ENCODE measurements at regions not wholly inside any gene's neighbourhood (a gene's known extent, or its start where the extent isn't known, plus 50 kb on each side); places are given as distances from the start of the nearest gene placed in this dataset.

DNA sequence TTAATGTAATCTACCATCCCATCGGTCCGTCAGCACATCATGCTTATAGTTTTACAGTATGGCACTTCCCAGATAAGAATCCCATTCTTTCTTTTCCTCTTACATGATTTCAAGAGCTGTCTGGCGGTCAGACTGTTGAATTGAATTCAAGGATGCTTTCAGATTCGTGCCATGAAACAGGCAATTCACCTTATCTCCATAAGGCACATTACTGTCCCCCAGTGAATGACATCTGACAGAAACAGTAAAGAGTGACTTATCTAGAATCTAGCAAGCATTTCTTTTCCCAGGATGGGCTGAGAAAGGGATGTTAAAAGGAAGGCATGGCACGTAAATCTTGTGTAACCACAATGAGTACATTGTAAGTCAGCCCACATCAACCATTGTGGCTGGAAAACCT is 61.1 kb upstream of the SEM1 start:
- H3K4me3 ChIP-seq = no peak overlapping the region
- H3K27me3 ChIP-seq = peaks cover 0 to 8% (median 0%) of the 10 kb centered on the region in 9 donors
- 43 to 68% (median 51%) methylated on average over 5 of the region's 5 CpGs for WGBS, 4 donors
- TF ChIP-seq POLR2A (IDR thresholded peaks at IDR 0.05) = no peak
- TF ChIP-seq, protein P1, sequence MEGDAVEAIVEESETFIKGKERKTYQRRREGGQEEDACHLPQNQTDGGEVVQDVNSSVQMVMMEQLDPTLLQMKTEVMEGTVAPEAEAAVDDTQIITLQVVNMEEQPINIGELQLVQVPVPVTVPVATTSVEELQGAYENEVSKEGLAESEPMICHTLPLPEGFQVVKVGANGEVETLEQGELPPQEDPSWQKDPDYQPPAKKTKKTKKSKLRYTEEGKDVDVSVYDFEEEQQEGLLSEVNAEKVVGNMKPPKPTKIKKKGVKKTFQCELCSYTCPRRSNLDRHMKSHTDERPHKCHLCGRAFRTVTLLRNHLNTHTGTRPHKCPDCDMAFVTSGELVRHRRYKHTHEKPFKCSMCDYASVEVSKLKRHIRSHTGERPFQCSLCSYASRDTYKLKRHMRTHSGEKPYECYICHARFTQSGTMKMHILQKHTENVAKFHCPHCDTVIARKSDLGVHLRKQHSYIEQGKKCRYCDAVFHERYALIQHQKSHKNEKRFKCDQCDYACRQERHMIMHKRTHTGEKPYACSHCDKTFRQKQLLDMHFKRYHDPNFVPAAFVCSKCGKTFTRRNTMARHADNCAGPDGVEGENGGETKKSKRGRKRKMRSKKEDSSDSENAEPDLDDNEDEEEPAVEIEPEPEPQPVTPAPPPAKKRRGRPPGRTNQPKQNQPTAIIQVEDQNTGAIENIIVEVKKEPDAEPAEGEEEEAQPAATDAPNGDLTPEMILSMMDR (IDR thresholded peaks at IDR 0.05) = no peak
- intact Hi-C loops (cut with DNase I) = no loop called here
- peaks cover 0 to 4% (median 0%) of the 10 kb centered on the region in 12 donors for H3K4me1 ChIP-seq
- no peak for ATAC-seq
- no peak overlapping the region for H3K27ac ChIP-seq
- H3K36me3 ChIP-seq = no peaks in the 10 kb centered on the region
- H3K9me3 ChIP-seq = no peaks in the 10 kb centered on the region
- no peak for DNase-seq

DNA sequence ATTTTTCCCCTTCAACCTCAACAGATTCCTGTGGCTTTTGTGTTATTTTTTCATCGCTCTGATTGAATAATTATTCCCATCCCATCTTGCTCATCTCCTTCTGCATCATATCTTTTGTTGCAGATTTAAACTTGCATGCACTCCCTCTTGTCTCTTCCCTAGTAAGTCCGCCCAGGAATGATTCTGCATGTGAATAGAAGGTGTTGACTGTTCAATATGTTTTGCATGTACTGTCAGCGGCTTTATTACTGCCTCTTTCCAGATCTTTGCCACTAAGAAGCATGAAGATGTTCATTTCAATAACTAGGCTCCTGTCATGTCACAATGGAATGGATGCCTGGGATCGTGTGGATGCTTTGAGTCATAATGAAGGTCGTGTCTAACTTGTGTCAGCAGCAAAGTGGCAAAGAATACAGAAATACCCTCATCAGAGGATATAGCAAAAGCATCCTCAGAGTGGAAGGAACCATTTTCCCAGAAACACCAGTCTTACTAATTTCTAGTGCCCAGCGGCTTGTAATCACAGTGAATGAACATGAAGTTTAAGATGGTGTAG is 62.6 kb upstream of the SEM1 start:
- H3K27ac ChIP-seq = no peak overlapping the region
- DNase-seq (no peak), ATAC-seq (no peak)
- TF ChIP-seq POLR2A (IDR thresholded peaks at IDR 0.05) = no peak
- TF ChIP-seq, protein P1 (IDR thresholded peaks at IDR 0.05) = no peak
- H3K27me3 ChIP-seq = peaks cover 0 to 8% (median 0%) of the 10 kb centered on the region in 9 donors
- H3K4me1 ChIP-seq = no peaks in the 10 kb centered on the region
- H3K4me3 ChIP-seq = no peak overlapping the region
- 67 to 69% (median 68%) methylated on average over 6 of the region's 6 CpGs for WGBS, 4 donors
- no peaks in the 10 kb centered on the region for H3K9me3 ChIP-seq
- intact Hi-C loops (cut with DNase I) = no loop called here
- no peaks in the 10 kb centered on the region for H3K36me3 ChIP-seq

DNA sequence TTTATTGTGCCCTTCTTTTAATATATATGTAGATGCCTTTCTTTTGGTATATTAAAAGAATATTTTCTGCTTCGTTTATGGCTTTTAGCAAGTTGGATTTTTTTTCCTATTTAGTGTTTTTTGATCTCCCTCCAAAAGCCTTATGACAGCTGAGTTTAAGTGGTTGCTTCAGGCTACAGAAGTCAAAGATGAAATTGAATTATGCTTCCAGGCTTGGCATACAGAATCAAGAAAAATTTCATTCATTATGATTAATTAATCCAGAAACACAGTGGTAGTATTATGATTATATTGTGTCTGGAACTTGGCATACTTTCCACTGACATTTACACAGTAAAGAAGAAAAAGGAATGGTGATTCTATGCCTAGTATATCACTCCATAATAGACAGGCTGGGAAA is 63.8 kb upstream of the SEM1 start:
- no peaks in the 10 kb centered on the region for H3K36me3 ChIP-seq
- H3K9me3 ChIP-seq = no peaks in the 10 kb centered on the region
- intact Hi-C loops (cut with DNase I) = no loop called here
- 34 to 55% (median 53%) methylated on average over 1 of the region's 1 CpG for WGBS, 4 donors
- ATAC-seq = no peak
- no peak overlapping the region for H3K27ac ChIP-seq
- DNase-seq = no peak
- H3K27me3 ChIP-seq = peaks cover 0 to 8% (median 0%) of the 10 kb centered on the region in 9 donors
- no peak overlapping the region for H3K4me3 ChIP-seq
- TF ChIP-seq POLR2A (IDR thresholded peaks at IDR 0.05) = no peak
- TF ChIP-seq, protein P1 (IDR thresholded peaks at IDR 0.05) = no peak
- no peaks in the 10 kb centered on the region for H3K4me1 ChIP-seq

DNA sequence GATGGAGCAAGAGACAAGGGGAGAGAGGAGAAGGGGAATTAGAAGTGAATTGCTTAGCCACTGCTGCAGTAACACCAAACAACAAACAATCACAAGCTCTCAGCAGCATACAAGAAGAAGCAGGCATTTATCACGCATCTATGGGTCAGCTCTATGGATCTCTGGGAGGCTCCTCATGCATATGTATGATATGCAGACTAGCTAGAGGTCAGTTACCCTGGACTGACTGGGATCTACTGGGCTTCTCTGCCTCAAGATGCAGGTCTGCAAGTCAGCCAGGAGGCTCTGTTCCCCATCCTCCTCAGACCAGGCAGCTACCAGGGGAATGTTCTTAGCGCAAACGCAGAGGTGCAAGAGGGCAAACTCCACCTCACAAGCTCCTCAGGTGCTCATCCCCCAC is 64.7 kb upstream of the SEM1 start:
- WGBS, 4 donors = 80 to 83% (median 81%) methylated on average over 3 of the region's 3 CpGs
- H3K36me3 ChIP-seq = no peaks in the 10 kb centered on the region
- ATAC-seq = no peak
- no peak for DNase-seq
- no peak for TF ChIP-seq POLR2A (IDR thresholded peaks at IDR 0.05)
- TF ChIP-seq, protein P1 (IDR thresholded peaks at IDR 0.05) = no peak
- H3K4me3 ChIP-seq = no peak overlapping the region
- no peaks in the 10 kb centered on the region for H3K4me1 ChIP-seq
- intact Hi-C loops (cut with DNase I) = no loop called here
- no peaks in the 10 kb centered on the region for H3K9me3 ChIP-seq
- peaks cover 0 to 8% (median 0%) of the 10 kb centered on the region in 9 donors for H3K27me3 ChIP-seq
- no peak overlapping the region for H3K27ac ChIP-seq
